PC-3 (cell line): ENCODE measurements at regions not wholly inside any gene's neighbourhood (a gene's known extent, or its start where the extent isn't known, plus 50 kb on each side); places are given as distances from the start of the nearest gene placed in this dataset.

Experiments used
- EZH2 ChIP-seq: fragments of 300-600 bp; sonication (generic); IDR thresholded peaks from one replicate; pipeline ENCODE4 v1.6.1; 2017; ENCODE audit warnings: antibody characterized with exemption, mild to moderate bottlenecking, low read length; ENCODE audit not compliant: unreplicated experiment
- EZH2phosphoT487 ChIP-seq: fragments of 300-600 bp; sonication (generic); IDR thresholded peaks from 2 replicates; pipeline ENCODE4 v1.6.1; 2018; ENCODE audit warnings: mild to moderate bottlenecking, antibody characterized with exemption, low read length, borderline replicate concordance
- TF ChIP-seq, protein P1 (sequence below): fragments of 300-600 bp; sonication (generic); conservative IDR thresholded peaks from 2 replicates; pipeline ENCODE4 v1.5.1; 2017; ENCODE audit warnings: antibody characterized with exemption, low read depth, mild to moderate bottlenecking, low read length

DNA sequence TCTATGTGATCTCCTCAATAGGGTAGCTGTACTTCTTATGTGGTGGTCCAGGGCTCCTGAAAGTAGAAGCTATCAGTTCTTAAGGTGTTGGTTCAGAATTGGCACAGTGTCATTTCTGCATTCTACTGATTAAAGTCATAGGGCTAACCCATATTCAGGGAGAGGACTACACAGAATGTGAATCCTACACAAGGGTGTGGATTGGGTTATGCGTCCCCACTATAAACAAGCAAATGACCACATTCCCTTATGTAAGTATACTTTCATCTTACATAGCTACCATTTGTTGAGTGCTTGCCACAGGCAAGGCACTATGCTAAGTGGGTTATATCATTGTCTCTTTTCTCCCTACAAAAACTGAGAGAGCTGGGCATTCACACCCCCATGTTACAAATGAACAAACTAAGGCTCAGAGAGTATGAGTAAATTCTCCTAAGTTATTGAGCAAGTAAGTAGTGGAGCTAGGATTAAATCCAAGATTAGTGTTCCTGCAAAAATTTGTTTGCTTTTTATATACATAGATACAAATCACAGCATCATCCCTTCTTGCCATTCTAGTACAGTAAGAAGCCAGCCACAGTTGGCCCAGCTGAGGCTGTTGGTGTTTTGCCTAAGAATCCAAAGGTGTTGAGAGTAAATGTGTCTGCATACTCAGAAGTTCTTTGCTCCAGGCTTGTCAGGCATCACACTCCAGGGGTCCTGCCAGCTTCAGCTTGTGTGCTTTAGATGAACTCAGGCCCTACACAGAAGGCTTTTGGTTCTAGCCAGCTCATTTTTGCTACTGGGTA is 157.8 kb downstream of the KIF18A start:
- TF ChIP-seq EZH2 (no peak), EZH2phosphoT487 (no peak)
- TF ChIP-seq, protein P1, sequence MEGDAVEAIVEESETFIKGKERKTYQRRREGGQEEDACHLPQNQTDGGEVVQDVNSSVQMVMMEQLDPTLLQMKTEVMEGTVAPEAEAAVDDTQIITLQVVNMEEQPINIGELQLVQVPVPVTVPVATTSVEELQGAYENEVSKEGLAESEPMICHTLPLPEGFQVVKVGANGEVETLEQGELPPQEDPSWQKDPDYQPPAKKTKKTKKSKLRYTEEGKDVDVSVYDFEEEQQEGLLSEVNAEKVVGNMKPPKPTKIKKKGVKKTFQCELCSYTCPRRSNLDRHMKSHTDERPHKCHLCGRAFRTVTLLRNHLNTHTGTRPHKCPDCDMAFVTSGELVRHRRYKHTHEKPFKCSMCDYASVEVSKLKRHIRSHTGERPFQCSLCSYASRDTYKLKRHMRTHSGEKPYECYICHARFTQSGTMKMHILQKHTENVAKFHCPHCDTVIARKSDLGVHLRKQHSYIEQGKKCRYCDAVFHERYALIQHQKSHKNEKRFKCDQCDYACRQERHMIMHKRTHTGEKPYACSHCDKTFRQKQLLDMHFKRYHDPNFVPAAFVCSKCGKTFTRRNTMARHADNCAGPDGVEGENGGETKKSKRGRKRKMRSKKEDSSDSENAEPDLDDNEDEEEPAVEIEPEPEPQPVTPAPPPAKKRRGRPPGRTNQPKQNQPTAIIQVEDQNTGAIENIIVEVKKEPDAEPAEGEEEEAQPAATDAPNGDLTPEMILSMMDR, result no peak
